Testis (tissue), 2 donors: ENCODE measurements at regions not wholly inside any gene's neighbourhood (a gene's known extent, or its start where the extent isn't known, plus 50 kb on each side); places are given as distances from the start of the nearest gene placed in this dataset.

ENCODE experiments used
- POLR2A ChIP-seq: fragments of 450-650 bp; IDR thresholded peaks from one replicate; pipeline ENCODE4 v1.6.1; 2017; ENCODE audit warnings: antibody characterized with exemption, mild to moderate bottlenecking, moderate library complexity
- TF ChIP-seq, protein P1 (sequence below), 3 experiments: fragments of 450-650 bp in 2 of 3; fragments of 200-600 bp in 1 of 3; sonication (generic) in 1 of 3; IDR thresholded peaks; one replicate each; pipeline ENCODE4 v1.5.1; 2016 to 2019; ENCODE audit warnings: antibody characterized with exemption in 3 of 3, mild to moderate bottlenecking in 2 of 3, moderate library complexity in 1 of 3

GRCh38 chr19:30851646-30852045 is 479.5 kb downstream of the ZNF536 start:
- TF ChIP-seq, protein P1, sequence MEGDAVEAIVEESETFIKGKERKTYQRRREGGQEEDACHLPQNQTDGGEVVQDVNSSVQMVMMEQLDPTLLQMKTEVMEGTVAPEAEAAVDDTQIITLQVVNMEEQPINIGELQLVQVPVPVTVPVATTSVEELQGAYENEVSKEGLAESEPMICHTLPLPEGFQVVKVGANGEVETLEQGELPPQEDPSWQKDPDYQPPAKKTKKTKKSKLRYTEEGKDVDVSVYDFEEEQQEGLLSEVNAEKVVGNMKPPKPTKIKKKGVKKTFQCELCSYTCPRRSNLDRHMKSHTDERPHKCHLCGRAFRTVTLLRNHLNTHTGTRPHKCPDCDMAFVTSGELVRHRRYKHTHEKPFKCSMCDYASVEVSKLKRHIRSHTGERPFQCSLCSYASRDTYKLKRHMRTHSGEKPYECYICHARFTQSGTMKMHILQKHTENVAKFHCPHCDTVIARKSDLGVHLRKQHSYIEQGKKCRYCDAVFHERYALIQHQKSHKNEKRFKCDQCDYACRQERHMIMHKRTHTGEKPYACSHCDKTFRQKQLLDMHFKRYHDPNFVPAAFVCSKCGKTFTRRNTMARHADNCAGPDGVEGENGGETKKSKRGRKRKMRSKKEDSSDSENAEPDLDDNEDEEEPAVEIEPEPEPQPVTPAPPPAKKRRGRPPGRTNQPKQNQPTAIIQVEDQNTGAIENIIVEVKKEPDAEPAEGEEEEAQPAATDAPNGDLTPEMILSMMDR (IDR thresholded peaks at IDR 0.05): no peak
- TF ChIP-seq POLR2A: no peak
